K562 (cell line): ENCODE measurements at regions not wholly inside any gene's neighbourhood (a gene's known extent, or its start where the extent isn't known, plus 50 kb on each side); places are given as distances from the start of the nearest gene placed in this dataset.

Experiments
- ATAC-seq: fragments of 200-7000 bp; cut with Tn5 transposase; 3 replicates; pipeline ENCODE4 v1.9.1; 2020; ENCODE audit warnings: moderate library complexity
- BruUV-seq: library from RNA; stranded (reverse); fragments of 400-500 nt; replicated peaks from 2 replicates; lab custom pipeline; 2021; lab: Mats Ljungman, UMichigan
- CTCF ChIA-PET: fragments of 300-600 bp; formaldehyde crosslinking; extraction: SDS; loops from one replicate; lab custom pipeline; 2021; ENCODE audit warnings: low intra/inter-chr PET ratio; lab: Yijun Ruan, JAX
- POLR2A ChIA-PET: fragments of 300-600, 350-650 bp; sonication (Branson Sonifier 250); formaldehyde crosslinking; extraction: SDS; loops from one replicate; lab custom pipeline; 2021; ENCODE audit warnings: antibody characterized with exemption, inconsistent platforms; lab: Yijun Ruan, JAX
- DNase-seq, 4 experiments: peaks; one replicate each; pipeline versions ENCODE4 v3.0.0 to v3.0.0-alpha.2; 2011 to 2018; ENCODE audit warnings: low spot score in 3 of 4, mixed read lengths in 3 of 4; ENCODE audit errors: extremely low read depth in 1 of 4
- FAIRE-seq: peaks from 2 replicates; lab custom pipeline; 2011; peaks lifted over from hg19 to GRCh38; lab: Jason Lieb, UNC
- H2AFZ ChIP-seq: 2 replicates; pipeline ENCODE4 v1.6.0; 2011; ENCODE audit warnings: low read depth, low read length, control low read depth, inconsistent platforms
- H3K27ac ChIP-seq: fragments of 200-600 bp; 3 replicates; pipeline ENCODE4 v1.8.0; 2011; ENCODE audit warnings: low read depth, mild to moderate bottlenecking, control low read depth, inconsistent platforms, low read length, moderate library complexity, mixed read lengths; ENCODE audit errors: extremely low read depth
- H3K27me3 ChIP-seq, 2 experiments: fragments of 300-600 bp in 1 of 2; 2 replicates in 1 of 2; 3 replicates in 1 of 2; pipeline versions ENCODE4 v1.6.0 to v1.8.0; 2011; ENCODE audit warnings: inconsistent platforms in 2 of 2, low read length in 2 of 2, mild to moderate bottlenecking in 1 of 2, mixed read lengths in 1 of 2, moderate library complexity in 1 of 2; ENCODE audit not compliant: control insufficient read depth in 2 of 2, insufficient read depth in 2 of 2
- H3K36me3 ChIP-seq: fragments of 300-600 bp; 3 replicates; pipeline ENCODE4 v1.8.0; 2011; ENCODE audit warnings: mild to moderate bottlenecking, low read length, inconsistent platforms; ENCODE audit not compliant: control insufficient read depth, insufficient read depth
- H3K4me1 ChIP-seq, 2 experiments: fragments of 200-600 bp in 1 of 2; replicated peaks in 1 of 2; 2 replicates in 1 of 2; 3 replicates in 1 of 2; pipeline versions ENCODE4 v1.5.1 to v1.8.0; 2011; ENCODE audit warnings: inconsistent platforms in 2 of 2, low read length in 2 of 2, mild to moderate bottlenecking in 1 of 2, mixed read lengths in 1 of 2, moderate library complexity in 1 of 2; ENCODE audit not compliant: control insufficient read depth in 2 of 2, insufficient read depth in 2 of 2
- H3K4me2 ChIP-seq: 2 replicates; pipeline ENCODE4 v1.6.1; 2011; ENCODE audit warnings: low read length, control low read depth, inconsistent platforms, mixed read lengths; ENCODE audit not compliant: insufficient read depth
- H3K4me3 ChIP-seq: fragments of 200-600 bp; sonication (generic), shearing (Covaris generic); 2 replicates; pipeline ENCODE4 v1.5.1; 2016; ENCODE audit warnings: control low read depth, inconsistent platforms
- H3K79me2 ChIP-seq: fragments of 200-600 bp; 3 replicates; pipeline ENCODE4 v1.8.0; 2011; ENCODE audit warnings: low read length, inconsistent platforms; ENCODE audit not compliant: control insufficient read depth, insufficient read depth
- H3K9ac ChIP-seq, 2 experiments: 2 replicates each; pipeline versions ENCODE4 v1.6.0 to v1.6.1; 2011; ENCODE audit warnings: low read depth in 2 of 2, low read length in 2 of 2, control low read depth in 1 of 2, inconsistent platforms in 1 of 2, mild to moderate bottlenecking in 1 of 2, mixed read lengths in 1 of 2; ENCODE audit not compliant: insufficient read depth in 1 of 2
- H3K9me1 ChIP-seq: one replicate; pipeline ENCODE4 v1.6.0; 2011; ENCODE audit warnings: inconsistent platforms, mild to moderate bottlenecking, low read length, moderate library complexity; ENCODE audit not compliant: control insufficient read depth, insufficient read depth
- H3K9me3 ChIP-seq: replicated peaks from 2 replicates; pipeline ENCODE4 v1.5.1; 2011; ENCODE audit warnings: low read depth, low read length, inconsistent platforms; ENCODE audit not compliant: control insufficient read depth, insufficient read depth
- H4K20me1 ChIP-seq: replicated peaks from 2 replicates; pipeline ENCODE4 v1.6.1; 2011; ENCODE audit warnings: low read length, inconsistent platforms, mixed read lengths; ENCODE audit not compliant: control insufficient read depth, insufficient read depth
- JUN ChIP-seq, 2 experiments: sonication (generic) in 1 of 2; formaldehyde crosslinking in 1 of 2; IDR thresholded peaks; 2 replicates each; pipeline versions ENCODE4 v1.6.1 to v1.8.0; 2012 to 2022; ENCODE audit warnings: borderline replicate concordance in 2 of 2, mild to moderate bottlenecking in 2 of 2, improper control_type of control experiment in 1 of 2, low read depth in 1 of 2, low read length in 1 of 2, missing genetic modification reagents in 1 of 2
- WGBS: fragments of 100-300 bp; shearing (Covaris generic); methylation state at CpG from one replicate; pipeline ENCODE4 v1.1.6; 2016; ENCODE audit warnings: low coverage, mixed read lengths; ENCODE audit not compliant: insufficient coverage; ENCODE audit errors: missing lambda C conversion rate; 5-methylcytosine and 5-hydroxymethylcytosine counted together
- in situ Hi-C: fragments of 300-500 bp; cut with MboI; formaldehyde crosslinking; loops from 4 replicates; pipeline ENCODE4 v1.15.0; 2018; ENCODE audit warnings: inconsistent platforms, mixed read lengths
- intact Hi-C: fragments of 100-400 bp; cut with micrococcal nuclease; formaldehyde crosslinking; loops from 2 replicates; pipeline ENCODE4 v1.14.2; 2022
- TF ChIP-seq, protein P1 (sequence below): fragments of 450-650 bp; IDR thresholded peaks from 2 replicates; pipeline ENCODE4 v1.6.1; 2017; ENCODE audit warnings: mild to moderate bottlenecking, moderate library complexity

GRCh38 chr9:117919538-117919937 lies 215.3 kb downstream of the TLR4 start (continued):
- TF ChIP-seq, protein P1, sequence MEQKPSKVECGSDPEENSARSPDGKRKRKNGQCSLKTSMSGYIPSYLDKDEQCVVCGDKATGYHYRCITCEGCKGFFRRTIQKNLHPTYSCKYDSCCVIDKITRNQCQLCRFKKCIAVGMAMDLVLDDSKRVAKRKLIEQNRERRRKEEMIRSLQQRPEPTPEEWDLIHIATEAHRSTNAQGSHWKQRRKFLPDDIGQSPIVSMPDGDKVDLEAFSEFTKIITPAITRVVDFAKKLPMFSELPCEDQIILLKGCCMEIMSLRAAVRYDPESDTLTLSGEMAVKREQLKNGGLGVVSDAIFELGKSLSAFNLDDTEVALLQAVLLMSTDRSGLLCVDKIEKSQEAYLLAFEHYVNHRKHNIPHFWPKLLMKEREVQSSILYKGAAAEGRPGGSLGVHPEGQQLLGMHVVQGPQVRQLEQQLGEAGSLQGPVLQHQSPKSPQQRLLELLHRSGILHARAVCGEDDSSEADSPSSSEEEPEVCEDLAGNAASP, result no peak

DNA sequence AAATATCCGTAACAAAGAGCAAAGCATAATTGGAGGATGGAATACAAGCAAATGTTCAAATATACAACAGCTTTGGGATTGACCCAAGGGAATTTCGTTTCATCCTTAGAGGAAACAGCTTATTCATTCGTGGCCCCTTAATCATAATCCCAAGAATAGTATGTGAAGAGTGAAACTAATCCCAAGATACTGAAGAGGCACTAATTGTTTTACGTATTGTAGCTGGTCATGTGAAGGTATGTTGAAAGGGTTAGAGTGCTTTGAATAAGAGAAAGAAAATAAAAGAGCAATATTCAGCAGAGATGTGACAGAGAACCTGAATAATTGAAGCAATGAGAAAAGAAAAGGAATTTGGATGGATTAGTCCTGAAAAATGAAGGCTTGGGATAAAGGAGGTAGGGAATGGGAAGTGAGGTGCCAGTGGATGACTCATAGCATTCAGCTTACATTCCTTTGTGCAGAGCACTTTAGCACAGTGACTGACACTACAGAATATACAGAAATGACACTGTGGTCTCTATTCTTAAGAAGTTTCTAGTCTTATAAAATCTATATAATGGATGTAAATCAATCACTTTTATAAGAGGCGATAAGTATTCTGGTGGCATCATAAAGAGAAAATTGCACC lies 221.9 kb downstream of the TLR4 start:
- H3K27ac ChIP-seq, result no peak overlapping the region
- intact Hi-C loops, result no loop called here
- H3K9me1 ChIP-seq, result no peaks in the 10 kb centered on the region
- H3K4me3 ChIP-seq, result no peak overlapping the region
- ChIA-PET CTCF (no interaction called here), POLR2A (no interaction called here)
- no peak overlapping the region for H3K4me2 ChIP-seq
- DNase-seq (no peak), ATAC-seq (no peak), FAIRE-seq (no peak)
- 0% methylated on average over 5 of the region's 5 CpGs for WGBS
- no TSS peak for BruUV-seq
- no peaks in the 10 kb centered on the region for H3K79me2 ChIP-seq
- no peaks in the 10 kb centered on the region for H4K20me1 ChIP-seq
- no peaks in the 10 kb centered on the region for H3K9me3 ChIP-seq
- H3K27me3 ChIP-seq, result no peaks in the 10 kb centered on the region
- no peak for TF ChIP-seq JUN (IDR thresholded peaks at IDR 0.05; ENCODE audit: borderline replicate concordance, low read depth, low read length)
- no peak for TF ChIP-seq JUN (CRISPR knock-in tag; IDR thresholded peaks at IDR 0.05; ENCODE audit: borderline replicate concordance)
- in situ Hi-C loops, result no loop called here
- no peaks in the 10 kb centered on the region for H3K4me1 ChIP-seq
- no peaks in the 10 kb centered on the region for H3K36me3 ChIP-seq
- H2AFZ ChIP-seq, result no peak overlapping the region
- no peak overlapping the region for H3K9ac ChIP-seq
